HG03378 (cell line): ENCODE measurements at regions not wholly inside any gene's neighbourhood (a gene's known extent, or its start where the extent isn't known, plus 50 kb on each side); places are given as distances from the start of the nearest gene placed in this dataset.

Experiments used
- ATAC-seq: cut with Tn5 transposase; IDR thresholded peaks from one replicate; pipeline ENCODE4 v1.9.1; 2021; ENCODE audit warnings: mild to moderate bottlenecking, moderate library complexity; ENCODE audit not compliant: unreplicated experiment

DNA sequence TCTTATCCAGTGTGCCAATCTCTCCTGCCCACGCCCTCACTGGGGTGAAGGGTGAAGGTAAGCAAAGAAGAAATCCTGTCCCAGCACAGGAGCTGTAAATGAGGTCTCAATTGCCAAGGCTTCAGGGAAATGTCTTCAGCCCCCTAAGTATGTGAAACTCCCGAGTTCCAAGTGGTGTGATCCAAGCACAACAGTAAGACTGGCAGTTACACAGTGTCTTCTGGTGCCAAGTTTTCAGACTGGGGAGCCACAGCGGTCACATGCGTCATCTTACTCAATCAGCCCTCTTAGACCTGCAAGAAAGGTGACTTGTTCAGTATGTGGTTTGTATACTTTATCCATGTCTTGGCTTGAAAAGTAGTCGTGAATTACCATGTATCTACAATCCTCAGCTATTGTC is 55.0 kb upstream of the SPRED2 start:
- no peak for ATAC-seq

DNA sequence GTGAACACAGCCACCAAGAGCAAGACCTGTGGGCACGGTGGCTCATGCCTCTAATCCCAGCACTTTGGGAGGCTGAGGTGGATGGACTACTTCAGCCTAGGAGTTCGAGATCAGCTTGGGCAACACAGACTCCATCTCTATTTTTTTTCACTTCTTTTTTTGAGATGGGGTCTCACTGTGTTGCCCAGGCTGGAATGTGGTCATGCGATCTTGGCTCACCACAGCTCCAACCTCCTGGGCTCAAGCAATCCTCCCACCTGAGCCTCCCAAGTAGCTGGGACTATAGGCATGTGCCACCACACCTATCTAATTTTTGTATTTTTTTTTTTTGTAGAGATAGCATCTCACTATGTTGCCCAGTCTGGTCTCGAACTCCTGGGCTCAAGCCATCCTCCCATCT is 54.4 kb upstream of the SPRED2 start:
- no peak for ATAC-seq

DNA sequence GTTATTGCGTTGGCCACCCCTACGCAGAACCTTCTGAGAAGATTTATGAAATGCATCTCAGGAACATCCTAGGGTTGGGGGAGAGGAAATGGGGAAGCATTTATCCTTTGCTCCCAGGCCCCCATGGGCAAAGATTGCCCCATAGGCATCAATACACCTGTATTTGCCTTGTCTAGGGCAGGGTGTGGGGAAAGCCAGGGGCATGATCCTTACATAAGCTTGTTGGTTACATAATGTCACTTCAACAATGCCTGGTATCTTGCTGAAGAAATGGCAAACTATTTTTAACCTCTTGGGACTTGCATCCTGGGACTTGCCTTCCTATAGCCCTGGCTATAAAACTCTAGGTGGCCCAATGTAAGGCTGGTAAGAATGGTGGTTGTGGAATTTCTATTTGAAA is 53.9 kb upstream of the SPRED2 start:
- ATAC-seq = no peak

DNA sequence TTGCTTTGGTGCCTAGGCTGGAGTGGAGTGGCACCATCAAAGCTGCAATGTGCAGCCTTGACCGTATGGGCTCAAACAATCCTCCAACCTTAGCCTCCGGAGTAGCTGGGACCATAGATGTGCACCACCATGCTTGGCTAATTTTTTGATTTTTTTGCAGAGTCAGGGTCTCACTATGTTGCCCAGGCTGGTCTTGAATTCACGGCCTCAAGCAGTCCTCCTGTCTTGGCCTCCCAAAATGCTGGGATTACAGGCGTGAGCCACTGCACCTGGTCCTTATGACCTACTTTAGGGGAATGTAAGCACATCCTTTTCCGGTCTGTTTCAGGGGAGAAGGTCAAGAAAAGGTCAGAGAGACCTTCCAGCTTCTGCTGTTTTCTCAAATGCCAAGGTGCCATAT is 53.4 kb upstream of the SPRED2 start:
- no peak for ATAC-seq

DNA sequence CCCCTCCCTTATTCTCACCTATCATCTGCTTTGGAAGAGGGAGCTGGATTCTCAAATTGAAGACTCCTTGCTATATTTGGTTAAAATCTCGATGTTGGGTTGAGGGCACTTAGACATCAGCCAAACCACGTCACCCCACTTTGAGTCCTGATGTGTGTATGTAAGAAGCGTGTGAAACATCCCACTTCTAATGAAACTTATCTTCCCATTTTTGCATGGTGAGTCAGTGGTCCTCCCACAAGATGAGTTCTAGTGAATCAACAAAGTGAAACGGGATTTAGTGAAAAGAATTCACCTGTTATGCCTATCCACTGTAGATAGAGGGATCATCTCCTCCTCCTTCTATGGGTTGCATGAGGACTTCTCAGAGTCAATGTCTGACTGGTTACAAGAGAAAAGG is 51.4 kb upstream of the SPRED2 start:
- ATAC-seq = no peak

DNA sequence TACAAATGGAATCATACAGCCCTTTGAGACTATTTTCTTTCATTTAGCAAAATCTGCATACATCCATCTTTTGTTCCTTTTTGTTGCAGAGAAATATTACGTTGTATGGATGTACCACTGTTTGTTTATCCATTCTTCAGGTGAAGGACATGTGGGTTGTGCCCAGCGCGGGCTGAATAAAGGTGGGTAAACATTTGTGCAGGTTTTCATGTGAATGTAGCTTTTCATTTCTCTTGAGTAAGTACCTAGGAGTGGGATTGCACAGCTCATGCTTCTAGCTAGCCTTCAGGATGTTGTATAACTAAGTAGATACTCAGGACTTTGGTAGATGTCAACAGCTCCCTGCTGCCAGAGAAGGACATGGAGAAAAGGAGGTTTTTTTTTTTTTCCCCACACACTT is 50.6 kb upstream of the SPRED2 start:
- no peak for ATAC-seq
